COLO829 (cell line): ENCODE measurements at regions not wholly inside any gene's neighbourhood (a gene's known extent, or its start where the extent isn't known, plus 50 kb on each side); places are given as distances from the start of the nearest gene placed in this dataset.
A peak's percentile ranks its signal among the peaks of the same experiment; 100 is the strongest.

Experiments used
- DNase-seq: peaks from one replicate; pipeline ENCODE4 v3.0.0; 2012; ENCODE audit warnings: low spot score

DNA sequence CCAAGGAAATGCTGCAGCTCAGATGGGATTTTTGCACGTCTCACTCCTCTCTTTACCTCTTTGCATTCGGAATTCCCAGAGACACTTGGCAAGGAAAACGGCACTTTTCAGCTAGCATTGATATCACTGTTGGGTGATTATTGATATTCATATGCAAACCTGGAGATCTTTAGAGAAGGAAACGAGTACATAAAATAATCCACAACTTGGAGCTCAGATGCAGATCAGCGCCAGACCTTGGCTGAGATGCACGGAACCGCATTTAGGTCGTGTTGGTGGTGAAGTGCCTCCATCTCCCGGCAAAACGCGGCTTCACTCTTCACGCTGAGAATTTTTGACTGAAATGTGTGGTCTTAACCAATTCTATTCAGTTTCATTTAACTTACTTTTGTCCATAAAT is 77.2 kb upstream of the ARHGEF7 start:
- DNase-seq = no peak

DNA sequence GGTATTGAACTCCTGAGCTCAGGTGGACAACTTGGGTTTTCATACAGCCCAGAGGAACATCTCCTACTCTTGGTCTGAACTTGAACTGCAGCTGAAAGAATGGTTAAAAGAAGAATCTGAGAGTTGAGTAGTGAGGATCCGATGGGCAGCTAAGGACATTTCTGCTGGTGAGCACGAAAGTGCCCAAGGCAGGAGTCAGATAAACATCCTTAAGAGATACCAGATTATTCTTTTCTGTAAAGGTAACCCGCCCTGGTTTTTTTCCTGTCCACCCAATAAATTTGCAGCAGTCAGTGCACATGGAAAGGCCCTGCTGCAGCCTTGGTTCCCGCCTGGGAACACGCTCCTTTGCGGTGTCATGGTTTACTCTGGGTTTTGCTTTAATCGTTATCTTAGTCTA is 78.4 kb upstream of the ARHGEF7 start:
- no peak for DNase-seq

DNA sequence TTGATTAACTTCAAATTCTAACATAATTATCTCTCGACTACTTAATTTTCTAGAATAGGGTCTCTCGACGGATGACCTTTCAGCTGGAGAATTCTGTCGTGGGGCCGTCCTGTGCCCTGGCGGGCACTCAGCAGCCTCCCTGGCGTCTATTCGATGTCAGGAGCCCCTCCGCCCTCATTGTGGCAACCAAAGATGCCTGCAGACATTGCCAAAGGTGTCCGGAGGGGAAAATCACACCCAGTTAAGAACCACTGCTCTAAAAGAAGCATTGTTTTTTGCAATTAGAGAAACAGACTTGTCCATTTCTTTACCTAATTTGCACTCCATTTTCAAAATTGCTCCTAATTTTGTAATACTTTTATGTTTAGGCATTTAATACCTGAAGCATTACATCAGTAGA is 79.2 kb upstream of the ARHGEF7 start:
- no peak for DNase-seq

DNA sequence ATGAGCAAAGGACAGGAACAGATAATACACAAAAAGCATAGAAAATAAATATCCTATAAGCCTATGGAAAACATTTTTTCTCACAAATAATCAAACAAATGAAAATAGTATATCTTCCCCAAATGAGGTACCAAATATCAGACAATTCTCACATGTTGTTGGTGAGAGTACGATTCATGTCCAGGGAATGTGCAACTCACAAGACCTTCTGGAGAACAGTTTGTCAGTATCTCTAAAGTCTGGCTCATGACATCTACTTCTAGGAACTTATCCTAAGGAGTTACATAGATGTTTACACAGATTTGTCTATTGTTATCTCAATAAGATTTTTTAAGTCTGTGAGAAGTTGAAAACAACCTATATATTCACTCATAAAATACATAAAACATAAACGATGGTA is 80.3 kb upstream of the ARHGEF7 start:
- no peak for DNase-seq

DNA sequence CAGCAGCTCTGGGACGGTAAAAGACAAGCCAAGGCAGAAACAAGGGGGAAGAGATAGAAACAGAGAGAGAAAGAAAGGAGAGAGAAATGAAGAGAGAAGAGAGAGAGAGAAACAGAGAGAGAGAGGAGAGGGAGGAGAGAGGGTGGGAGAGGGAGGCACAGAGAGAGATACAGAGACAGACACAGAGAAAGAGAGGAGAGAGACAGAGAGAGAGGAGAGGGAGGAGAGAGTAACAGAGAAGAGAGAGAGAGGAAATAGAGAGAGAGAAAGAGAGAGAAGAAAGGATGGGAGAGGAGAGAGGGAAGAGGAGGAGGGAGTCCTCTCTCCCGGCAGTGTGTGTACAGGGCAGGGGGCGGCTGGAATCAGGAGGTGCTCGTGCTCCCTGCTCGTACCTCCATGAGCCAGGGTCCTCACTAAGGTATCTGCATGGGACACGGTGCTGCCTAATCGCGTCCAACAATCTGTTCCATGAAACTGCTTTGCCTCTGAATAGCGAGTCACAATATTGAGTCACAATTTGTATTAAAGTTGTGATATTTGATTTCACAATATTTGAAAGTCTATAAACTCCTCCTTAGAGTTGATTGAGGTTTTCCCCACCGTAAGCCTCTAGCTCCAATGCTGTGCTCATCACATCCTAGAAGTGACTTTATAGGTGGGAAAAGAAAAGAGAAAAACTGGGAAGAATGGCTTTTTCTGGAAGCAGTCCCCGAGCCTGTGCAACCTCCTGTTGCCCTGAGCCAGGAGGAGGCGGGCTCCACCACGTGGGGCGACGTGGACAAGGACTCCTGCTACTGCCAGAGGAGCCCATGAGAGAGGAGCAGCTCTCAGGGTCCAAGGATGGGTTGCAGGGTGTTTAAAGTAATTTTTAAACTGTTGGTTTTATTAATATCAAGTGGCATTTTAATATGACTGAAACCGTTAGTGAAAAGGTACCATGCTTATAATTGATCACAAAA is 81.7 kb upstream of the ARHGEF7 start:
- no peak for DNase-seq

DNA sequence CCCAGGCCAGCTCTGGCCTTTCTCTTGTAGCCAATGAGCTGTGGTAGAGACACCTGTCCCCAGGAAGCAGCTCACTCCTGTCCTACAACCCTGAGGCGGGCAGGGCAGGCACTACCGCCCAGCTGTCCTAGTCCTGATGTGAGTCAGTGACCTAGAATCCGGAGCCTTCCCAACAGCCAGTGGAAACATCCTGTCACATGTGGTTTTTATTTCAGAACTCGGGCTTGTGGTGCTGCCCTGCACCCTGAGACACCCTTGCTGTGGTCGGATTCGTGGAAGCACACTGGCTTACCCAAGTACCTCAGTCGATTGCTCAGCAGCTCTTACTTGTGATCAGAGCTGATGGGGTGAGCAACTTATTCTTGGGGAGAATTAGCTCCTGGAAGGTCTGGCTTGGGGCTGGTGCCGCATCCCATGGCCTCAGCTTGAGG is 83.6 kb upstream of the ARHGEF7 start:
- DNase-seq = no peak

DNA sequence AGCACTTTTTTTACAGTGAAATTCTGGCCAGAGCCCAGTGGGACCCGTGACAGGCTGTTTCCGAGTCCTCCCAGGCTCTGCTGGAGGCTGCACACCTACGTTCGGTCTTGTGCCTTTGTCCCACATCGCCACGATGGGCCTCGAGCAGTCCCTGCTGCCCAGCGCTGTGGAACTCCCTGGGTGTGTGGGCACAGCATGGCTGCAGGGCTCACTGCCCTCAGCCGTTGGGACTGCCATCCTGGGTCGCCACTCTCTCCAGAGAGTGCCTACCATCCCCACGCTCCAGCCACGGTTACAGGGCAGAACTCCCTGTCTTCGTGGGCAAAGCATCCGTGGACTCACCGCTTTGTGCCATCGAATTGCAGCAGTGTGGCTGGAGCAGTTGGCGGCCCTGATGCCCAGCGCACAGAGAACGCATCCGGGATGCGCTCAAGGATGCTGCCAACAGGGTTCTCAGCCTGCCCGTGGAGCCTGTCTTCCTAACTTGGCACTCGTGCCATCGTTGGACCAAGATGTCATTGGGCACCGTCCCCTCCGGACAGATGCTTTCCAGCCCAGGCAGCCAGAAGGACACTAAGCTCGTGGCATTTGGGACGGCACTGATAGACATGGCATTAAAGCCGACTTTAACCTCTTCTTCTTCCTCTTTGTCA is 85.0 kb upstream of the ARHGEF7 start:
- DNase-seq = no peak

DNA sequence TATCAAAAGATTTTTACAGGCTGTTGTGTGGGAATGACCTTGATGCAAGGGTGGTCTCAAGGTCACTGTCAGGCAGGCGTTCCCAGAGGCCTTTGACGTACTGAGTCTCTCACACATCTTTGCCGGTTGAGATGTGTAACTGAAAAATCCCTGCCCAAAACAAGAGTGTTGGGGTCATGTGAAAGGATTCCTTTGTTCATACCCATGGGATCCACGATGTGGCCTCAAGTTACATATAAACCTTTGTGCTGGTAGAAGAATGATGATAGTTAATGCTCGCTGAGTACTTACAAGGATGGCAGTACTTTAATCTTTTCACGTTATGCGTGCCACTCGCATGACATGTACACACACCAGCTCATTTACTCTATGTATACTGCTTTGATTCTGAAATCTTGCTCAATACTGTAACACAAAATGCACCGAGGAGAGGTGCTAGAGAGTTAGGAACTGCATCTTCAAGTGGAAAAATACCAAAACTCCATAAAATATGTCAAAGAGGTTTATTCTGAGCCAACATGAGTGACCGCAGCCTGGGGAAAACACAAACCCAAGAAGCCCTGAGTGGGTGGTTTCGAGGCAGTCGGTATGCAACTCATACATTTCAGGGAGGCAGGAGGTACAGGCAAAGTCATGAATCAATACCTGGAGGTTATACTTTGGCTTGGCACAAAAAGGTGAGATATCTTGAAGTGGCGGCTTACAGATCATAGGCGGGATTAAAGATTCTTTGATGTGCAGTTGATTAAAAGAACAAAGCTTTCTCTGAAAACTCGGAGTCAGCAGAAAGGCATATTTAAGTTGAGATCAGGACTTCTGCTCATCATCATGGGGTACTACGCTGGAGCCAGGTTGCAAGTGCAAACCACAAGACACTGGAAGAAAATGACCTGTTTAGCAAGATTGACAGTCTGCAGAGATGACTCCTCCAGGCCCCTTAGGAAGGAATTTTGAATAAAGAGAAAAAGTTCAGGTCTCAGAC is 87.4 kb upstream of the ARHGEF7 start:
- peak; percentile 85 for DNase-seq

DNA sequence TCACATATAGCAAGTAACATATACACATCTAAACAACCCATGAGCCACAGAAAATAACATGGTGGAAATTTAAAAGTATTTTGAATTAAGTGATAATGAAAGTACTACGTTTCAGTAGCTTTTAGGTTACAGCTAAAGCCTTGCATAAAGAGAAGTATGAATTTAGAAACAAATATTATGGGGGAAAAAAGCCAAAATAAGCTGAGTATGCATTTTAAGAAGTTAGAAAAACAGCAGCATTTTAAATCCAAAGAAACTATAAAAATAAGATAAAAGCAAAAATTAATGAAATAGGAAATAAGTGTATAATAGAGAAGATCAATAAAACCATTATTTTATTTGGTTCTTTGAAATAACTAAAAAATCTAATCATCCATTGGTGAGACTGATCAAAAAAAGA is 89.8 kb upstream of the ARHGEF7 start:
- DNase-seq = no peak

DNA sequence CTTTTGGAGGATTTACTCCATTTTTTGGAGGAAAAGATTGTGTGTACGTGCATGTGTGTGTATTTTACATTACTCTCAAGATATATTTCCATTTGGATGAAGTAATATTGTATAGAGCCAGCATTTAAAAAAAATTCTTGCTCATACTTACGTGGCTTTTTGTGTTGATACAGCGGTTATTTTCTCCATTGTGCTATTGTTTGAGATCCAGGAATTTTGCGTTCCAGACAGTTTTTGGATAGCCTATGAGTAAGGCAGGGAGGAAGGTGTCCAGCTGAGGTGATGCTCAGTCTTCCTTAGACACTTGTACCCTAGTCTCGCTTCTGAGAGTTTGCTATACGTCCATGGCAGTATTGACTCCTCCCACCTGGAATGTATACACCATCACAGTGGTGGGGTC is 92.2 kb upstream of the ARHGEF7 start:
- no peak for DNase-seq

DNA sequence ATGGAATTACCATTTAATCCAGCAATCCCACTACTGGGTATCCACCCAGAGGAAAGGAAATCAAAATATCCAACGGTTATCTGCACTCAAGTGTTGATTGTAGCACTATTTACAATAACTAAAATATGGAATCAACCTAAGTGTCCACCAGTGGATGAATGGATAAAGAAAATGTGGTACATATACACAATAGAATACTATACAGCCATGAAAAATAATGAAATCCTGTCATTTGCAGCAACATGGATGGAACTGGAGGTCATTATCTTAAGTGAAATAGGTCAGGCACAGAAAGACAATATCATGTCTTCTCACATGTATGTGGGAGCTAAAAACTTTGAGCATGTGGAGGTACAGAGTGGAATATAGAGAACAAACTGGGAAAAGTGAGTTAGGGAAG is 92.9 kb upstream of the ARHGEF7 start:
- no peak for DNase-seq

DNA sequence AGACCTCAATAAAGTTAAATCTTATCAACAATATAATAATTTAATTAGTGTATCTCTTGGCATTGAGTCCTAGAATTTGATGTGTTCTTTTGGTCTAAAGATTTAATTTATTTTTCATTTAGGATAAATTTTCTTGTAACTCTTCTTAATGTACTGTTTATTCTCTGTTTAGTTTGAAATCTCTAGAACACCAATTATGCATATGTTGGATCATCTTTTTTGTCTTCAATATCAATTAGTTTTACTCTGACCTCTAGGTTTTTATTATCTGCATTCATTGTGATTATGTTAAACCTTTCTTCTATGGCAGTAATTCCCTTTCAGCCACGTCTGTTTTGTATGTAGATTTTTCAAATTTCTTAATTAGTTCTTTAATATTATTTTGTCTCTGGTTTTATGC is 93.8 kb upstream of the ARHGEF7 start:
- DNase-seq = no peak

DNA sequence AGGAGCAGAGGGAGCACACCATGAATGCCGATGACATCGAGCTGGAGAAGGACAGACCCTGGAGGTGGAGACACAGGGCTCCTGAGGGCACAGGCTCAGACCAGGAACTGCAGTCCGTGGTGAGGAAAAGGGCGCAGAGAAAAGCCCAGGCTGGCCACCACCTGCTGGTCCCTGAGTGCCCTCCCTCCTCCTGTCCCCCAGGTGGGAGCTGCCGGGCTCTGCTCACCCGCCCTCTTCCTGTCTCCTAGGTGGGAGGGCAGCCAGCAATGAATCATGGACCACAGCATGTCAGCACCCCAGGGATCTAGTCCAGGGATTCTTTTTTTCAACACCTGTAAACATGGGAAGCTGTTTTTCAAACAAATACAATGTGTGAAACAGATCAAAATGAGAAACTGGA is 94.6 kb upstream of the ARHGEF7 start:
- DNase-seq = no peak

DNA sequence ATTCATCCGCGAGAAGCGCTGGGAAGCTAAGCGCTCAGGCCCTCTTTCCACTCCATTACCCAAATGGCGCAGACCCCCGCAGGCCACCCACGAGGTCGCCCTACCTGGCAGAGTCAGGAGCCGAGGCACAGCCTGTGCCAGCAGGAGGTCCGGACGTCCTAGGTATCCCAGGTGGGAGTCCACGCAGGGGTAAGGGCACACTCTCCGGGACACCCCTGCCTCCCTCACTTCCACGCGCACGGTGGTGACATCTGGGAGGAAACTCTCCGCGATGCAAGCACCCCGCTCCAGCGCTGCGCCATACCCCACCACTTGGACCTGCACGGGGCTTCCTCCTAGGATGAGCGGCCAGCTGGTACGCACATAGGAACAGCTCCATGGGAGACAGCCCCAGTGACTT is 95.1 kb upstream of the ARHGEF7 start:
- DNase-seq = no peak

DNA sequence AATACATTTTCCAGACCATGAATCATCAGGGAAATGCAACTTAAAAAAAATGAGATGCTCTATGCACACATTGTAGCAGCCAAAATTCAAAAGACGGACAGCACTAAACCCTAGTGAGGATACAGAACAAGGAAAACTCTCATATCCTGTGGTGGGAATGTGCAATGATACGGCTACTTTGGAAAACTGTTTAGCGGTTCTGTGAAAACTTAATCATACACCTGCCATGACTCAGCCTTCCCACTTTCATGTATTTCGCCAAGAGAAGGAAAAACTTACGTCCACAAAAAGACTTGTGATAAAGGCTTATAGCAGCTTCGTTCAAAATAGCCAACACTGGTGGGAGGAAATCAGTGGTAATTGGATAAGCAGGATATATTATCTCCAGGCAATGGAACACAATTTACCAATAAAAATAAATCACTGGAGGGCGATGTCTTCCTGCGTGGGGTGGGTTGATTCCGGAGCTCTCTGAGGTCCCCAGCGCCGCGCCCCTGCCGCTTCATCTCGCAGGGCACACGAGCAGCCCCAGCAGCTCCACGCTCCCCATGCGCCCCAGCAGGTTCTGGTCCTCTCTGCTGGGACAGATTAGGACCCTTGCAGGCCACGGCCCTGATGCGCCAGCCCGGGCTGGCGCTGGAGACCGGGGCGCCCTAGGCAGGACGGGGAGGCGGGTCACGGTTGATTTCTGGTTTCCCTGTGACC is 97.2 kb upstream of the ARHGEF7 start:
- DNase-seq = peak; percentile 3

DNA sequence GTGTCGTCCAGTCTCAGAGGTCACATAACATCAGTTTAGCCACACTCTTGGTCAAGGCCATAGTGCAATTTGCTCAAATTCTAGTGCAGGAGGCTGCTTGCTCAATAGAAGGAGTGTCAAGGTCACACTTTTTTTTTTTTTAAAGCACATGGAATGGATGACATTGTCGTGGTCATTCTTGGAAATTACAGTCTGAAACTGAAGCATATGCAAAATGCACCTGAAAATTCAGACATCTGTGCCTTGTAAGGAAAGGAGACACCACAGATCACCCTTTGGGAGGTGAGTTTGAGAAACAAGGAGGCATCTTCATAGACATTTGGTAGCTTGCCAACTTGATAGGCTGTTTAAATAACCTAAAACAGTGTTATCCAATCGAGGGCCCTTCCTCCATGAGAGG is 98.3 kb upstream of the ANKRD10 start:
- DNase-seq = no peak

DNA sequence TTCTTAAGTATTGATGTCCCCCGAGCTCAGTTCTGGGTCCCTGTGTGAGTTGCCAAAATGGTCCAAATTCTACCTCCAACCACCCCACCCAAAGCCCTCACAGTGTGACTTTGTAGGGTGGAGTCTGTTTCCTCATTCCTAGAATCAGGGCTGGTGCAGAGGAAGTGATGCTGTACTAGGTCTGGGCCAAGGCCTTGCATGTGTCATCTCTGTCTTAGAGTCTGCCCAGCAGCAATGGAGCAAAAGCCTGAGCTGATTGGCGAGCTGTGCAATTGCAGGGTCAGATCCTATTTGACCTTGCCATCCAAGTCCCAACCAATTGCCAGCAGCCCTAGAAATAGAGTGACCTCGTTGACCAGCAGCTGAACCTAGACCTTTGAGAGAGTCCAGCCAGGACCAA is 97.0 kb upstream of the ANKRD10 start:
- no peak for DNase-seq

DNA sequence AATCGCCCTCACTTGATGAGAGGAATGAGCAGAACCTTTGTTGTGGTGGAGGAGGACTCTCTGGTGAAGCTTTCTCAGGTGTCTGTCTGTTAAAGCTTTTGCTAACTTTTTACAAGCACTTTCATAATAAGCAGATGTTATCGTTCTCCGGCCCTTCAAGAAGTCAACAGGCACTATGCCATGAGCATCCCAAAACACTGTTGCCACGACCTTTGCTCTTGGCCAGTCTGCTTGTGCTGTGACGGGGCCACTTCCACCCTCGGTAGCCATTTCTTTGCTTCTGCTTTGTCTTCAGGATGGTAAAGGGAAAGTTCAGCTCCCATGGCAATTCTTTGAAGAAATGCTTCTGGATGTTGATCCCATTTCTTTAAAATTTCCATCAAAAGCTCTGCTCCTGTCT is 93.5 kb upstream of the ANKRD10 start:
- DNase-seq = no peak

DNA sequence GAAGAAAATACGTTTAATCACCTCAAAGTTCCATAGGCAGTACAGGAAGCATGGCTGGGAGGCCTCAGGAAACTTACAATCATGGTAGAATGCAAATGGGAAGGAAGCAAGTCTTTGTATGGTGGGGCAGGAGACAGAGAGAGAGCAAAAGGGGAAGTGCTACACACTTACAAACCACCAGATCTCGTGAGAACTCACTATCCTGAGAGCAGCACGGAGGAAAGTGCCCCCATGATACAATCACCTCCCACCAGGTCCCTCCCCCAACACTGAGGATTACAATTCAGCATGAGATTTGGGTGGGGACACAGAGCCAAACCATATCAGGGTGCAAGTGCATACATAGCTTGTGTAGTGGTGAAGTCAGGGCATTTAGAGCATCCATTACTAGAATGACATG is 92.3 kb upstream of the ANKRD10 start:
- DNase-seq = no peak

DNA sequence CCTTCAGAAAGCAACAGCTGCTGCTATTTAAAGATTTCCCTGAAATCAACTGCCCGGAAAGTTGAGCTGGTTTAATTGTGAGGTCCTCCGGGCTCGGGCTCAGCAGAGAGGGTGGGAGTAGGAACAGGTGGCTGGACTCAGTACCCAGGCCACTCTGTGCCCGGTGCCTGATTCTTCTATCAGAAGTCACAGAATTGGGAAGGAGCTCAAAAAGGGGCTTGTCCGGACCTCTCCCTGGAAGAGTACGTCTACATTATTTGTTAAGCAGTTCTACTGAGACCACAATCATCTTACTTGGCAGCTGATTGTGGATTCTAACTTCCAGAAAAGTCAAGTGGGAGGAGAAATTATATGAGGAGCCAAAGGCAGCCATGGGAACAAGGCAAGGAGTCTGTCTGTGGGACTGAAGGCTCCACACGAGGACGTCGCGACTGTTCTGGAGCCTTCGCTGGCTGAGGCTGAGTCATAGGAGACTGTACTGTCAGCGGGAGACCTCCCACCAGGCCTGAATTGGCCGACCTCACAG is 91.7 kb upstream of the ANKRD10 start:
- DNase-seq = peak; percentile 15

DNA sequence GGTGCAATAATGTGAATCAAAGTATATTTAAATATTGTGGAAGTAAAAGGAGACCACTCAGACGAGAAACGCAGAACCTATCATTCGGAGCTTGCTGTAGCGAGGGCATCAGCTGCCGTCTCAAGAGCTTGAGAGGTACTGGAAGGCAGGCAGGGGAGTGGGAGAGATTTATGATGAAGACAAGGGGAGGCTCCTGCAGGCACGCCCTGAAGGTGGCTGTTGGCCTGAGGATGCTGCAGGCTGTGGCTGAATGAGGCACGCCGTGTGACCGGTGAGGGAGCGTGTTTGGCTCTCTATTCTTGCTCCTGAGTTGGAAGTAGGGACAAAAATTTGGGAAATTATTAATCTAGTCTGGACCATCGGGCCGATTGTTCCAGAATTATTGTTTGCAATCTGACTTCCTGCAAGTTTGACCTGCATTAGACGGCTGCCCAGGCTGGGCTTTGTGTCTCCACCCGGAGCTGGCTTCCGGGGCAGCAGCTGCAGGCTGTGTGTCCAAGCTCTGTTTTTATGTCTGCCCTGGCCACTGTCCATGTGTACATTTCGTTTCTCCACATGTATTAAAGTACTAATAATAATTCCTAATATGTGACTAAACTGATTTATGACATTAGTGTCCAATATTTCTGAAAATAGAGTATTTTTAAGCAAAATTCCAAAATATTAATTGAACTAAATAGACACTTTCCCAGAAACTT is 91.1 kb upstream of the ANKRD10 start:
- no peak for DNase-seq
